Myocyte (in vitro differentiated cells): ENCODE measurements at regions not wholly inside any gene's neighbourhood (a gene's known extent, or its start where the extent isn't known, plus 50 kb on each side); places are given as distances from the start of the nearest gene placed in this dataset.
A peak's percentile ranks its signal among the peaks of the same experiment; 100 is the strongest.
"Not testable (repeated sequence)": the region's sequence is repeated elsewhere in the genome, so short reads cannot be mapped to it uniquely, and the experiment has no call there.

Experiments
- DNase-seq: peaks from one replicate; pipeline ENCODE4 v3.0.0-alpha.2; 2012; ENCODE audit warnings: low read depth

- no peak for DNase-seq
These were observed 54.5 kb upstream of the HS3ST4 start for GRCh38 chr16:25637236-25637635.

GRCh38 chr16:25636662-25637061 is 55.1 kb upstream of the HS3ST4 start:
- DNase-seq, result no peak

GRCh38 chr16:25635454-25635853 is 56.3 kb upstream of the HS3ST4 start:
- DNase-seq, result no peak

- DNase-seq, result peak; percentile 2
These were observed 58.2 kb upstream of the HS3ST4 start for GRCh38 chr16:25633549-25633948.

- no peak for DNase-seq
These were observed 63.0 kb upstream of the HS3ST4 start for GRCh38 chr16:25628766-25629165.

- no peak for DNase-seq
These were observed 64.1 kb upstream of the HS3ST4 start for GRCh38 chr16:25627641-25628040.

GRCh38 chr16:25626172-25626571 is 65.6 kb upstream of the HS3ST4 start:
- DNase-seq, result no peak

- no peak for DNase-seq
These were observed 66.1 kb upstream of the HS3ST4 start for GRCh38 chr16:25625620-25626019.

- DNase-seq, result no peak
These were observed 77.0 kb upstream of the HS3ST4 start for GRCh38 chr16:25614716-25615265.

- DNase-seq, result no peak
These were observed 77.8 kb upstream of the HS3ST4 start for GRCh38 chr16:25613931-25614330.

- no peak for DNase-seq
These were observed 83.8 kb upstream of the HS3ST4 start for GRCh38 chr16:25608002-25608401.

- DNase-seq, result no peak
These were observed 85.7 kb upstream of the HS3ST4 start for GRCh38 chr16:25606069-25606468.

- no peak for DNase-seq
These were observed 86.4 kb upstream of the HS3ST4 start for GRCh38 chr16:25605381-25605780.

GRCh38 chr16:25601306-25601705 is 90.5 kb upstream of the HS3ST4 start:
- DNase-seq, result not testable (repeated sequence)

GRCh38 chr16:25596194-25596593 is 95.6 kb upstream of the HS3ST4 start:
- no peak for DNase-seq

GRCh38 chr16:25593260-25593659 is 98.5 kb upstream of the HS3ST4 start:
- no peak for DNase-seq

- DNase-seq, result no peak
These were observed 104.0 kb upstream of the HS3ST4 start for GRCh38 chr16:25587783-25588182.

GRCh38 chr16:25586826-25587225 is 104.9 kb upstream of the HS3ST4 start:
- DNase-seq, result no peak

- DNase-seq, result no peak
These were observed 106.2 kb upstream of the HS3ST4 start for GRCh38 chr16:25585526-25585925.

- DNase-seq, result no peak
These were observed 111.7 kb upstream of the HS3ST4 start for GRCh38 chr16:25580041-25580440.

GRCh38 chr16:25575363-25575762 is 116.4 kb upstream of the HS3ST4 start:
- DNase-seq, result no peak

- DNase-seq, result no peak
These were observed 120.0 kb upstream of the HS3ST4 start for GRCh38 chr16:25571712-25572111.

- no peak for DNase-seq
These were observed 121.6 kb upstream of the HS3ST4 start for GRCh38 chr16:25570131-25570530.

GRCh38 chr16:25568991-25569390 is 122.8 kb upstream of the HS3ST4 start:
- DNase-seq, result no peak
